DMS 273 (cell line): ENCODE measurements at regions not wholly inside any gene's neighbourhood (a gene's known extent, or its start where the extent isn't known, plus 50 kb on each side); places are given as distances from the start of the nearest gene placed in this dataset.
"Not testable (repeated sequence)": the region's sequence is repeated elsewhere in the genome, so short reads cannot be mapped to it uniquely, and the experiment has no call there.

Source experiments
- DNase-seq: peaks from one replicate; lab custom pipeline; 2025; ENCODE audit not compliant: unreplicated experiment; lab: John Stamatoyannopoulos, UW

- DNase-seq = no peak
Measured at GRCh38 chr9:17083258-17083657, 51.6 kb upstream of the CNTLN start.

- DNase-seq = peak; percentile 67
Measured at GRCh38 chr9:17082343-17083064, 52.3 kb upstream of the CNTLN start.

- DNase-seq = no peak
Measured at GRCh38 chr9:17081814-17082213, 53.0 kb upstream of the CNTLN start.

GRCh38 chr9:17081351-17081750 lies 53.5 kb upstream of the CNTLN start:
- peak; percentile 8 for DNase-seq

- no peak for DNase-seq
Measured at GRCh38 chr9:17075758-17076485, 58.9 kb upstream of the CNTLN start.

- DNase-seq = no peak
Measured at GRCh38 chr9:17075146-17075757, 59.6 kb upstream of the CNTLN start.

GRCh38 chr9:17072563-17072962 lies 62.3 kb upstream of the CNTLN start:
- not testable (repeated sequence) for DNase-seq

GRCh38 chr9:17068671-17069070 lies 66.2 kb upstream of the CNTLN start:
- DNase-seq = no peak

GRCh38 chr9:17065062-17065461 lies 69.8 kb upstream of the CNTLN start:
- DNase-seq = peak; percentile 30

- peak; percentile 41 for DNase-seq
Measured at GRCh38 chr9:17064558-17064957, 70.3 kb upstream of the CNTLN start.

GRCh38 chr9:17063535-17064135 lies 71.2 kb upstream of the CNTLN start:
- peak; percentile 83 for DNase-seq

- no peak for DNase-seq
Measured at GRCh38 chr9:17062497-17062896, 72.3 kb upstream of the CNTLN start.

GRCh38 chr9:17060450-17060849 lies 74.4 kb upstream of the CNTLN start:
- no peak for DNase-seq

GRCh38 chr9:17059465-17059864 lies 75.4 kb upstream of the CNTLN start:
- DNase-seq = no peak

- DNase-seq = no peak
Measured at GRCh38 chr9:17057729-17058128, 77.1 kb upstream of the CNTLN start.

- peak; percentile 28 for DNase-seq
Measured at GRCh38 chr9:17052626-17053025, 82.2 kb upstream of the CNTLN start.

- DNase-seq = no peak
Measured at GRCh38 chr9:17045381-17045940, 89.4 kb upstream of the CNTLN start.

- no peak for DNase-seq
Measured at GRCh38 chr9:17031546-17031945, 103.3 kb upstream of the CNTLN start.

GRCh38 chr9:17025281-17025680 lies 109.6 kb upstream of the CNTLN start:
- DNase-seq = no peak

- no peak for DNase-seq
Measured at GRCh38 chr9:17024129-17024528, 110.7 kb upstream of the CNTLN start.

- no peak for DNase-seq
Measured at GRCh38 chr9:17021387-17021970, 113.4 kb upstream of the CNTLN start.
